SK-N-SH (cell line): ENCODE measurements at regions not wholly inside any gene's neighbourhood (a gene's known extent, or its start where the extent isn't known, plus 50 kb on each side); places are given as distances from the start of the nearest gene placed in this dataset.

ENCODE experiments used
- CTCF ChIP-seq: fragments of 200-600 bp; sonication (generic); IDR thresholded peaks from 2 replicates; pipeline ENCODE4 v1.6.1; 2017; ENCODE audit warnings: antibody characterized with exemption, mild to moderate bottlenecking, moderate library complexity
- FOXJ3 ChIP-seq: sonication (generic); formaldehyde crosslinking; IDR thresholded peaks from 2 replicates; pipeline ENCODE4 v1.5.1; 2020; ENCODE audit warnings: mild to moderate bottlenecking, missing genetic modification reagents
- MEF2A ChIP-seq: IDR thresholded peaks from 2 replicates; pipeline ENCODE4 v1.4.0; 2012; ENCODE audit warnings: low read depth, borderline replicate concordance
- POLR2AphosphoS5 ChIP-seq: IDR thresholded peaks from 2 replicates; pipeline ENCODE4 v1.6.1; 2012; ENCODE audit warnings: low read depth, low read length
- RFX5 ChIP-seq: IDR thresholded peaks from 2 replicates; pipeline ENCODE4 v1.6.1; 2012; ENCODE audit warnings: mild to moderate bottlenecking, improper control_type of control experiment, low read length
- RXRA ChIP-seq: IDR thresholded peaks from 2 replicates; pipeline ENCODE4 v1.4.0; 2012; ENCODE audit warnings: low read depth, mild to moderate bottlenecking, borderline replicate concordance
- TAF1 ChIP-seq: IDR thresholded peaks from 2 replicates; pipeline ENCODE4 v1.6.1; 2012; ENCODE audit warnings: low read depth, mild to moderate bottlenecking, low read length, moderate library complexity, borderline replicate concordance

- TF ChIP-seq POLR2AphosphoS5 = no peak
- no peak for TF ChIP-seq TAF1
- no peak for TF ChIP-seq MEF2A
- TF ChIP-seq RFX5 = no peak
- no peak for TF ChIP-seq CTCF
- no peak for TF ChIP-seq FOXJ3 (CRISPR knock-in tag)
- TF ChIP-seq RXRA = no peak
These were observed 167.7 kb upstream of the WSCD1 start for GRCh38 chr17:5902181-5903140.
